K562 (cell line): ENCODE measurements at regions not wholly inside any gene's neighbourhood (a gene's known extent, or its start where the extent isn't known, plus 50 kb on each side); places are given as distances from the start of the nearest gene placed in this dataset.

Experiments
- ATAC-seq: fragments of 200-7000 bp; cut with Tn5 transposase; 3 replicates; pipeline ENCODE4 v1.9.1; 2020; ENCODE audit warnings: moderate library complexity
- BruUV-seq: library from RNA; stranded (reverse); fragments of 400-500 nt; replicated peaks from 2 replicates; lab custom pipeline; 2021; lab: Mats Ljungman, UMichigan
- CTCF ChIA-PET: fragments of 300-600 bp; formaldehyde crosslinking; extraction: SDS; loops from one replicate; lab custom pipeline; 2021; ENCODE audit warnings: low intra/inter-chr PET ratio; lab: Yijun Ruan, JAX
- POLR2A ChIA-PET: fragments of 300-600, 350-650 bp; sonication (Branson Sonifier 250); formaldehyde crosslinking; extraction: SDS; loops from one replicate; lab custom pipeline; 2021; ENCODE audit warnings: antibody characterized with exemption, inconsistent platforms; lab: Yijun Ruan, JAX
- DNase-seq, 4 experiments: peaks; one replicate each; pipeline versions ENCODE4 v3.0.0 to v3.0.0-alpha.2; 2011 to 2018; ENCODE audit warnings: low spot score in 3 of 4, mixed read lengths in 3 of 4; ENCODE audit errors: extremely low read depth in 1 of 4
- FAIRE-seq: peaks from 2 replicates; lab custom pipeline; 2011; peaks lifted over from hg19 to GRCh38; lab: Jason Lieb, UNC
- H2AFZ ChIP-seq: 2 replicates; pipeline ENCODE4 v1.6.0; 2011; ENCODE audit warnings: low read depth, low read length, control low read depth, inconsistent platforms
- H3K27ac ChIP-seq: fragments of 200-600 bp; 3 replicates; pipeline ENCODE4 v1.8.0; 2011; ENCODE audit warnings: low read depth, mild to moderate bottlenecking, control low read depth, inconsistent platforms, low read length, moderate library complexity, mixed read lengths; ENCODE audit errors: extremely low read depth
- H3K27me3 ChIP-seq, 2 experiments: fragments of 300-600 bp in 1 of 2; 2 replicates in 1 of 2; 3 replicates in 1 of 2; pipeline versions ENCODE4 v1.6.0 to v1.8.0; 2011; ENCODE audit warnings: inconsistent platforms in 2 of 2, low read length in 2 of 2, mild to moderate bottlenecking in 1 of 2, mixed read lengths in 1 of 2, moderate library complexity in 1 of 2; ENCODE audit not compliant: control insufficient read depth in 2 of 2, insufficient read depth in 2 of 2
- H3K36me3 ChIP-seq: fragments of 300-600 bp; 3 replicates; pipeline ENCODE4 v1.8.0; 2011; ENCODE audit warnings: mild to moderate bottlenecking, low read length, inconsistent platforms; ENCODE audit not compliant: control insufficient read depth, insufficient read depth
- H3K4me1 ChIP-seq, 2 experiments: fragments of 200-600 bp in 1 of 2; replicated peaks in 1 of 2; 2 replicates in 1 of 2; 3 replicates in 1 of 2; pipeline versions ENCODE4 v1.5.1 to v1.8.0; 2011; ENCODE audit warnings: inconsistent platforms in 2 of 2, low read length in 2 of 2, mild to moderate bottlenecking in 1 of 2, mixed read lengths in 1 of 2, moderate library complexity in 1 of 2; ENCODE audit not compliant: control insufficient read depth in 2 of 2, insufficient read depth in 2 of 2
- H3K4me2 ChIP-seq: 2 replicates; pipeline ENCODE4 v1.6.1; 2011; ENCODE audit warnings: low read length, control low read depth, inconsistent platforms, mixed read lengths; ENCODE audit not compliant: insufficient read depth
- H3K4me3 ChIP-seq: fragments of 200-600 bp; sonication (generic), shearing (Covaris generic); 2 replicates; pipeline ENCODE4 v1.5.1; 2016; ENCODE audit warnings: control low read depth, inconsistent platforms
- H3K79me2 ChIP-seq: fragments of 200-600 bp; 3 replicates; pipeline ENCODE4 v1.8.0; 2011; ENCODE audit warnings: low read length, inconsistent platforms; ENCODE audit not compliant: control insufficient read depth, insufficient read depth
- H3K9ac ChIP-seq, 2 experiments: 2 replicates each; pipeline versions ENCODE4 v1.6.0 to v1.6.1; 2011; ENCODE audit warnings: low read depth in 2 of 2, low read length in 2 of 2, control low read depth in 1 of 2, inconsistent platforms in 1 of 2, mild to moderate bottlenecking in 1 of 2, mixed read lengths in 1 of 2; ENCODE audit not compliant: insufficient read depth in 1 of 2
- H3K9me1 ChIP-seq: one replicate; pipeline ENCODE4 v1.6.0; 2011; ENCODE audit warnings: inconsistent platforms, mild to moderate bottlenecking, low read length, moderate library complexity; ENCODE audit not compliant: control insufficient read depth, insufficient read depth
- H3K9me3 ChIP-seq: replicated peaks from 2 replicates; pipeline ENCODE4 v1.5.1; 2011; ENCODE audit warnings: low read depth, low read length, inconsistent platforms; ENCODE audit not compliant: control insufficient read depth, insufficient read depth
- H4K20me1 ChIP-seq: replicated peaks from 2 replicates; pipeline ENCODE4 v1.6.1; 2011; ENCODE audit warnings: low read length, inconsistent platforms, mixed read lengths; ENCODE audit not compliant: control insufficient read depth, insufficient read depth
- CBX2 ChIP-seq: fragments of 200-600 bp; sonication (generic); IDR thresholded peaks from one replicate; pipeline ENCODE4 v1.6.1; 2012; ENCODE audit warnings: mild to moderate bottlenecking, low read length, inconsistent platforms; ENCODE audit not compliant: insufficient read depth, poor library complexity, severe bottlenecking
- CREB1 ChIP-seq, 2 experiments: sonication (generic) in 1 of 2; formaldehyde crosslinking in 1 of 2; IDR thresholded peaks; 2 replicates each; pipeline versions ENCODE4 v1.6.1 to v1.8.0; 2012 to 2022; ENCODE audit warnings: inconsistent platforms in 1 of 2, mild to moderate bottlenecking in 1 of 2, missing genetic modification reagents in 1 of 2, moderate library complexity in 1 of 2
- FOXP1 ChIP-seq: sonication (generic); formaldehyde crosslinking; IDR thresholded peaks from 2 replicates; pipeline ENCODE4 v1.8.0; 2022; ENCODE audit warnings: mild to moderate bottlenecking, missing genetic modification reagents
- MGA ChIP-seq: fragments of 450-650 bp; IDR thresholded peaks from 2 replicates; pipeline ENCODE4 v1.6.1; 2016; ENCODE audit warnings: mild to moderate bottlenecking, moderate library complexity
- NCOR1 ChIP-seq: fragments of 450-650 bp; IDR thresholded peaks from 2 replicates; pipeline ENCODE4 v1.6.1; 2016; ENCODE audit warnings: mild to moderate bottlenecking, moderate library complexity
- NR4A1 ChIP-seq, 2 experiments: fragments of 250-450 bp in 1 of 2; fragments of 450-650 bp in 1 of 2; sonication (Bioruptor Pico) in 1 of 2; IDR thresholded peaks; 2 replicates each; pipeline versions ENCODE4 v1.4.0 to v1.6.1; 2016 to 2020; ENCODE audit warnings: mild to moderate bottlenecking in 2 of 2, missing compliant biosample characterization in 1 of 2, missing genetic modification characterization in 1 of 2, moderate library complexity in 1 of 2
- POLR2B ChIP-seq: fragments of 450-650 bp; IDR thresholded peaks from 2 replicates; pipeline ENCODE4 v1.6.1; 2018; ENCODE audit warnings: low read depth; ENCODE audit not compliant: partially characterized antibody
- POLR3G ChIP-seq: IDR thresholded peaks from 2 replicates; pipeline ENCODE4 v1.6.1; 2011; ENCODE audit not compliant: insufficient read length, insufficient replicate concordance; ENCODE audit errors: extremely low read depth
- TARDBP ChIP-seq: fragments of 450-650 bp; IDR thresholded peaks from 2 replicates; pipeline ENCODE4 v1.6.1; 2016
- ZFP36 ChIP-seq: fragments of 150-350 bp; IDR thresholded peaks from 2 replicates; pipeline ENCODE4 v1.6.1; 2018; ENCODE audit warnings: low read length, low read depth; ENCODE audit not compliant: partially characterized antibody
- ZKSCAN3 ChIP-seq: fragments of 250-450 bp; sonication (Bioruptor Pico); IDR thresholded peaks from 2 replicates; pipeline ENCODE4 v1.4.0; 2020
- WGBS: fragments of 100-300 bp; shearing (Covaris generic); methylation state at CpG from one replicate; pipeline ENCODE4 v1.1.6; 2016; ENCODE audit warnings: low coverage, mixed read lengths; ENCODE audit not compliant: insufficient coverage; ENCODE audit errors: missing lambda C conversion rate; 5-methylcytosine and 5-hydroxymethylcytosine counted together
- in situ Hi-C: fragments of 300-500 bp; cut with MboI; formaldehyde crosslinking; loops from 4 replicates; pipeline ENCODE4 v1.15.0; 2018; ENCODE audit warnings: inconsistent platforms, mixed read lengths
- intact Hi-C: fragments of 100-400 bp; cut with micrococcal nuclease; formaldehyde crosslinking; loops from 2 replicates; pipeline ENCODE4 v1.14.2; 2022

- no peak for FAIRE-seq
- H3K9me1 ChIP-seq: no peaks in the 10 kb centered on the region
- BruUV-seq: no TSS peak
- 0% methylated on average over 5 of the region's 9 CpGs for WGBS
- H4K20me1 ChIP-seq: no peaks in the 10 kb centered on the region
- in situ Hi-C loops (no loop called here), intact Hi-C loops (no loop called here)
- H3K4me3 ChIP-seq: no peak overlapping the region
- H3K4me2 ChIP-seq: no peak overlapping the region
- H2AFZ ChIP-seq: no peak overlapping the region
- no peak overlapping the region for H3K9ac ChIP-seq
- H3K79me2 ChIP-seq: no peaks in the 10 kb centered on the region
- no peak for ATAC-seq
- CTCF ChIA-PET: no interaction called here
- no peaks in the 10 kb centered on the region for H3K9me3 ChIP-seq
- no peaks in the 10 kb centered on the region for H3K4me1 ChIP-seq
- no peaks in the 10 kb centered on the region; a peak in 1 of 5 replicates for H3K27me3 ChIP-seq
- POLR2A ChIA-PET: no interaction called here
- no peak overlapping the region for H3K27ac ChIP-seq
- H3K36me3 ChIP-seq: no peaks in the 10 kb centered on the region
- no peak for DNase-seq
- TF ChIP-seq MGA (no peak), CBX2 (no peak), NCOR1 (no peak), POLR2B (no peak), ZFP36 (no peak), TARDBP (no peak), ZKSCAN3 (no peak), POLR3G (no peak), FOXP1 (CRISPR knock-in tag) (no peak), CREB1 (IDR thresholded peaks at IDR 0.05) (no peak), CREB1 (CRISPR knock-in tag; IDR thresholded peaks at IDR 0.05) (no peak), NR4A1 (CRISPR knock-in tag; IDR thresholded peaks at IDR 0.05) (no peak), NR4A1 (tag; IDR thresholded peaks at IDR 0.05) (no peak)
These were observed 161.7 kb upstream of the ZNF236 start for GRCh38 chr18:76660571-76661192.
